ENCODE measurements at regions not wholly inside any gene's neighbourhood (a gene's known extent, or its start where the extent isn't known, plus 50 kb on each side); places are given as distances from the start of the nearest gene placed in this dataset.

DNA sequence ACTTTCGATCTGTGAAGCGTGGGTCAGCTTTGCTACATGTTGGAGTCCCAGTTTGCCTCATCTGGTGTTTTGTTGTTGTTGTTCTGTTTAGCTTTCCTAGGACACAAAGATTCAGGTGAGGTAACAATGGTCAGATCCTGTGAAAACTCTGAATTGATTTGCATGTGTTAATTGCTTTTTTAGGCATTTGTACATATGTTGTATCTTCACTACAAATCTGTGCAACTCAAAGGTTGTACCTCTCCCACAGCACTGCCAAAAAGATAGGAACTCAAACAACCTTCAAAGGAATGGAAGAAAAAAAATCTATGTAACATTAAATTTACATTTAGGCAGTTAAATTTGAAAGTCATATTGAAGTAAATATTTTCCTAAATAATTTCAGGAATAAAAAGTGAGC lies 518.5 kb upstream of the TENM4 start:
- in situ Hi-C loops (cut with HindIII; ENCODE audit: low pct_unique_long_range_greater_than_20kb, low sequenced_read_pairs): no loop called here
- no peak for DNase-seq (ENCODE audit: low read depth in 1 of 2, low spot score in 1 of 2)
- TF ChIP-seq JUND (IDR thresholded peaks at IDR 0.05; ENCODE audit: low read depth): no peak

DNA sequence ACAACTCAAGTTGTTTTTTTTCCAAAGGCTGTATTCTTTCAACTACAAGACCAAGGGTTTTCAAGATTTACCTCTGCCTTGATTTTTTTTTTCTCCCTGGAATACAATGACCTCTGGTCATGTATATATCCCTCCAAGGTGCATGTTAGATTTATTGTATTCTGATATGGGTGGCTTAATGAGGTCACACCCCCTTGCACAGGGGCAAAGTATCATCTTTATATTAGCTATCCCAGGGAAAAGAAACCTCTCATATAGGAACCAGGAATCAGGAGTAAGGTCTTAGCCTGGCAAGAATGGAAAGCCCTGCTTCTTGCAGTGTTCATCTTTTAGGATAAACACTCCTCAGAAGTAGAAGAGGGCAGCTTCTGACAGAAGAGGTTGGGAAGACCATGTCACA lies 516.9 kb upstream of the TENM4 start:
- in situ Hi-C loops (cut with HindIII; ENCODE audit: low pct_unique_long_range_greater_than_20kb, low sequenced_read_pairs): no loop called here
- no peak for TF ChIP-seq JUND (IDR thresholded peaks at IDR 0.05; ENCODE audit: low read depth)
- no peak for DNase-seq (ENCODE audit: low read depth in 1 of 2, low spot score in 1 of 2)

DNA sequence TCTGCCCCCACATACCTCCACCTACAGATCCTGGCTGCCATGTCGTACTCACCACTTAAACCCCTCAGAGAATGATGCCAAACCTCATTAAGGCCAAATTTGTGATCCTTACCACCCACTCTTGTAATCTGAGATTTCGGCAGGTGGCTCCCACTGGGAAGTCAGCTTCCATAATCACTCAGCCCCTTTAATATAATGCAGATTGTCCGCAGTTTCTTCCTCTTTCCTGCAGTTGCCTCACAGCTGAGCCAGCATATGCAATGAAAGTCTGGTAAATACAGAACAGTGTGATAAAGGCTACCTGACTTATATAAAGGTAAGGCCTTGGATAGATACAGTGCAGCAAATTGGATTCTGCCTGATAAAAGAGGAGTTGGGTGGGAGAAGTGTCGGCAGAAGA lies 515.2 kb upstream of the TENM4 start:
- no peak for TF ChIP-seq JUND (IDR thresholded peaks at IDR 0.05; ENCODE audit: low read depth)
- in situ Hi-C loops (cut with HindIII; ENCODE audit: low pct_unique_long_range_greater_than_20kb, low sequenced_read_pairs): no loop called here
- no peak for DNase-seq (ENCODE audit: low read depth in 1 of 2, low spot score in 1 of 2)

DNA sequence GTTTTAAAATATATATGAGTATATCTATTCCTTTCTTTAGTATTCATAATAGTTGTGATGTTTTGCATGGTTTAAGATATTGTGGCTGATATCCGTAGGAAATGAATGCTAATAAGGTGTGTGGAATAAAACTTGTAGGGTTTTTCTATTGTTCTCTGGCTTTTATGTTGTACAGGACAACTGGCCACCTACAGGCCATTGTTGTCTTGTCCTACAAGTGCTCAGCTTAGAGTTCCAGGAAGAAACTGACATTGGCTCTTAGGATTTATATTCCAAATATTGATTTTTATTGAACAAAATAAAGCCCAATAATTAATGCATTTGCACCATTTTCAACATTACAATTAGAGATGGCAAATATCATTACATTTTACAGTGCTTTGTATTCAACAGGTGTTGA lies 512.8 kb upstream of the TENM4 start:
- TF ChIP-seq JUND (IDR thresholded peaks at IDR 0.05; ENCODE audit: low read depth): no peak
- DNase-seq (ENCODE audit: low read depth in 1 of 2, low spot score in 1 of 2): no peak
- in situ Hi-C loops (cut with HindIII; ENCODE audit: low pct_unique_long_range_greater_than_20kb, low sequenced_read_pairs): no loop called here

DNA sequence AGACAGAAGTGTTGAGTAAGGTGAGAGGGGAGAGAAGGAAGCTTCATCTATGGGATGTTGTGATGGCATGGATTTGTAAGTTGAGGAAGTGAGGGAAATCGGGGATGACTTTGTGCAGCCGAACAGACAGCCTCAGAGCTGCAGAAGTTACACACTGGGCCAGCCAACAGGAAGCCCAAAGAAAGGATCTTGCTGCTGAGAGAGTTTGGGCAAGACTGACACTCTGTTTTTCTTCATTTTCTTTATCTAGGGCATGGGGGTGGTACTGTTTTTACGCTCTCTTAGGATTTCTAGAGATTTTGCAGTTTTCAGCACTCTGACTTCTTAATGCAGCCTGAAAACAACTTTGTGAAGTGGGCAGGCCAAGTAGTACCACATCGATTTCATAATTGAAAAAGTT lies 509.9 kb upstream of the TENM4 start:
- no peak for TF ChIP-seq JUND (IDR thresholded peaks at IDR 0.05; ENCODE audit: low read depth)
- in situ Hi-C loops (cut with HindIII; ENCODE audit: low pct_unique_long_range_greater_than_20kb, low sequenced_read_pairs): no loop called here
- no peak for DNase-seq (ENCODE audit: low read depth in 1 of 2, low spot score in 1 of 2)

DNA sequence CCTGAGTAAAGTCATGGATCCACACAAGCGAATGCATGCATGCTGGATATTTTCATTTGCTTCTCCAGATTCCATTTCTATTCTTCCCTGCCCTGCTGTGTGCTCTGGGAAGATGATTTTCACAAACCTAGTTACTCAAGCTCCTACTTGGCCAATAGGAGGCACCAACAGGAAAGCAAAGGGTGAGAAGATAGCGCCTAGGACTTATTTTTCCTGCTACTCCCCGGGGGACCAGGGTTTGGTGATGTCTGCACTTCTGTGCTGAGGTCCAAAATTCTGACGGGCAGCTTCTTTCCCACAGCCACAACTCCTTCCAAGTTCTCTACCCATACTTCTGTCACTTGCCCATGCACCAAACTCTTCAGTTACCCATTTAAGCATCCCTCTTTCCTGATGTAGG lies 509.3 kb upstream of the TENM4 start:
- TF ChIP-seq JUND (IDR thresholded peaks at IDR 0.05; ENCODE audit: low read depth): no peak
- in situ Hi-C loops (cut with HindIII; ENCODE audit: low pct_unique_long_range_greater_than_20kb, low sequenced_read_pairs): no loop called here
- no peak for DNase-seq (ENCODE audit: low read depth in 1 of 2, low spot score in 1 of 2)

DNA sequence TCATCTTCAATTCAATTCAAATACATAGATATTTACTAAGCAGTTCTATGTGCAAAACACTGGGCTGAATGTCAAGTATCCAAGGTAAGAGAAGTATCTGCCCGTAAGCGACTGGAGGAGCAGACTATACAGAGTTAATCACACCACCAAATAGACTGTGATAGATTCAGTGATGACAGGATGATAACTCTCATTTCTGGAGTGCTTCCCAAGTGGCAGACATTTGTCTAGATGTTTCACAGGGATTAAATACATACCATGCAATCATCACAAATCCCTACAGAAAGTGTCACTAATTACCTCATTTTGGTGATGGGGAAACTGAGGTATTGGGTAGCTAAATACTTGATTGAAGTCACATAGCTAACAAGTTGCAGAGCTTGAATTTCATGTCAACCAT lies 508.7 kb upstream of the TENM4 start:
- TF ChIP-seq JUND (IDR thresholded peaks at IDR 0.05; ENCODE audit: low read depth): no peak
- in situ Hi-C loops (cut with HindIII; ENCODE audit: low pct_unique_long_range_greater_than_20kb, low sequenced_read_pairs): no loop called here
- no peak for DNase-seq (ENCODE audit: low read depth in 1 of 2, low spot score in 1 of 2)

DNA sequence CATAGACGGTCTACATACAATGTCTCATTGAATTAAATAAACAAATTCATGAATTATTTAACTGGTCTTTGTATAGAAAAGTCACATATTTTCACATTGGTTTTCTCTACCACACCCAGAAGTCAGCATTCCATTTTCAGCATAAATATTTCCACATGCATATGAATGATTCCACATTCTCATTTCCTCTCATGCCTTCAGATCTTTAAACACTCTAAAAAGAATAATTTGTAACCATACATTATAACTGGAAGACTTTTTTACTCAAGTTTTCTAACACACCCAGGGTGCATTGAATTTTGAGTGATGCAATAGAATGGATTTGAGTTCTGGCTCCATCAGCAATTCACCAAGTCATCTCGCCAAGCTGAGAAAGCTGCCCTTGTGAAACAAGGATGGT lies 501.8 kb upstream of the TENM4 start:
- in situ Hi-C loops (cut with HindIII; ENCODE audit: low pct_unique_long_range_greater_than_20kb, low sequenced_read_pairs): no loop called here
- no peak for DNase-seq (ENCODE audit: low read depth in 1 of 2, low spot score in 1 of 2)
- no peak for TF ChIP-seq JUND (IDR thresholded peaks at IDR 0.05; ENCODE audit: low read depth)

DNA sequence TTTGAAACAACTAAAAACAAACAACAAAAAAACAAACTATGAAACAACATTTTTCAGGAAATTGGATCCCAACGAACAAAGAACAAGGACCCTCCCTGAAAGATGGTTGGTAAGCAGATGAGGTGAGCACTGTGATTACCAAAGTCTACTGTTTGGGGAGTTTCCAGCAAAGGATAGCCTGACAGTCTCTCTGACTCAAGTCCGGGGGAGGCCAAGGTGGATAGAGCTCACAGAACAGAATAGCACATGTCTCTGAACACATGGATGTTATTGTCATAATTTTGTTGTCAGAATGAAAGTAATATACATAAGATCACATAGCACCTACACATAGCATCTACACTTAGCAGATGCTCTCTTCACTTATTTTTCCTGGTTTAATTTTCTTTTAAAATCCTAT lies 501.3 kb upstream of the TENM4 start:
- no peak for DNase-seq (ENCODE audit: low read depth in 1 of 2, low spot score in 1 of 2)
- in situ Hi-C loops (cut with HindIII; ENCODE audit: low pct_unique_long_range_greater_than_20kb, low sequenced_read_pairs): no loop called here
- TF ChIP-seq JUND (IDR thresholded peaks at IDR 0.05; ENCODE audit: low read depth): no peak

DNA sequence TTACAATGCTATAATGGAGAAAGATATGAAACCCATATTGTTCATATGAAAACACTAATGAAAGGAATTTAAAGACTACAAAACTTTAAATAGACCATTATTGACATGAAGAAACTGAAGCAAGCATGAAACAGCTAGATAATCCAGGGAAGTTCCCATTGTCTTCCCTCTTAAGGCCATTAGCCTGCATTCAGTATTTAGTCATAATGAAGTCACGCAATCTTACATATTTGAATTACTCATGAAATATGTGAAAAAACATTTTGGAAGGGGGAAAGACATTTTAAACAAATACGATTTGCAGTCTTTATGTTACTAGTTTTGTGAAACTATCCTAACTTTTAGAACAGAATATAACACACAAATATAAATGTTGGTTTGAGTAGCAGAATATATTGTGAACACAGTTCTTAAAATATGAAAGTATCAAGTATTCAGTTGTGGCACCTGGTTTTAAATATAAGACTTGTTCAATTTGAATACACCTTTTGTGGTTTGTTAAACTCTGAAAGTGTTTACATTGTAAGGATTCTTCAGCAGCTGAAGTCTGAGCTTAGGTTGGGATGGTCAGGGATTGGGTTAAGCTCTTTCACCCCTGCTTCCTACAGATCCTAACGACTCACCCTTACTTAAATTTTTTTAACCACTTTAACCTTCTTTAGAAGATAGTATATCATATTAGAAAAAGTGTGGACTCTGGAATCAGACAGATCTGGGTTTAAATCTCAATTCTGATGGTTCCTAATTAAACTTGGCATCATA lies 500.3 kb upstream of the TENM4 start:
- in situ Hi-C loops (cut with HindIII; ENCODE audit: low pct_unique_long_range_greater_than_20kb, low sequenced_read_pairs): no loop called here
- TF ChIP-seq JUND (IDR thresholded peaks at IDR 0.05; ENCODE audit: low read depth): no peak
- DNase-seq (ENCODE audit: low read depth in 1 of 2, low spot score in 1 of 2): no peak

DNA sequence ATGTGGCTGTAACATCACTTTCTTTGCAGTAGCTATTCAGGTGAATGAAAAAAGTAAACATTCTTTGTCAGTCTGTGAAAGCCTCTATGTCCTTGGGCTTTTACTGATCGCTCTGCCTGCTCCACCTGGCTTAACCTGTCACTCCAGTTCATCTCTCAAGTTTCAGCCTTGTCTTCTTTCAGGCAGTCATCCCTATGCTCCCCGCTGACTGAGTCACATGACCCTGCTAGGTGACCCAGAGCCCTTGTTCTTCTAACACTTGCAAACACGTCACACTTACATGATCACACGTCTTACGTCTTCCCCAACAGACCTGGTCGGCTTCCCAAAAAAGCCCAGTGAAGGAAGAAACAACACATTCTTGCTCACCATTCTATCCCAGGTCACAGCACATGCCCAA lies 499.3 kb upstream of the TENM4 start:
- DNase-seq (ENCODE audit: low read depth in 1 of 2, low spot score in 1 of 2): no peak
- no peak for TF ChIP-seq JUND (IDR thresholded peaks at IDR 0.05; ENCODE audit: low read depth)
- in situ Hi-C loops (cut with HindIII; ENCODE audit: low pct_unique_long_range_greater_than_20kb, low sequenced_read_pairs): no loop called here

DNA sequence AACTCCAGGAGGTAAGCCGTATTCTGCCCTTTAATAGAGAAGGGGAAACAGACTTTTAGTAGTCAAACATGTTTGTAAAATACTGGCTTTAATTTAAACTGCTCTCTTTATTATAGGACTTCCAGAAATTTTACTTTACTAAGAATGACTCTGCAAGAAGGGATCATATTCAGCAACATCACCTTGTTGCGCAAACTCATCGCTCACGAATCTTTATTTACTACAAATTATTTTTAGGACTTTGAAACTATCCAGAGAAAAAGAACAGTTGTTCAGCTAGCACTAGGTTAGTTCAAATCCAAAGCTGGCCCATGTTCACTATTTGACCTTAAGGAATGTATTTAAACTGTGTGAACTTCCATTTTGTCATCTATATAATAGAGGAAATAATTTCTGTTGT lies 498.3 kb upstream of the TENM4 start:
- in situ Hi-C loops (cut with HindIII; ENCODE audit: low pct_unique_long_range_greater_than_20kb, low sequenced_read_pairs): no loop called here
- DNase-seq (ENCODE audit: low read depth in 1 of 2, low spot score in 1 of 2): no peak
- no peak for TF ChIP-seq JUND (IDR thresholded peaks at IDR 0.05; ENCODE audit: low read depth)

DNA sequence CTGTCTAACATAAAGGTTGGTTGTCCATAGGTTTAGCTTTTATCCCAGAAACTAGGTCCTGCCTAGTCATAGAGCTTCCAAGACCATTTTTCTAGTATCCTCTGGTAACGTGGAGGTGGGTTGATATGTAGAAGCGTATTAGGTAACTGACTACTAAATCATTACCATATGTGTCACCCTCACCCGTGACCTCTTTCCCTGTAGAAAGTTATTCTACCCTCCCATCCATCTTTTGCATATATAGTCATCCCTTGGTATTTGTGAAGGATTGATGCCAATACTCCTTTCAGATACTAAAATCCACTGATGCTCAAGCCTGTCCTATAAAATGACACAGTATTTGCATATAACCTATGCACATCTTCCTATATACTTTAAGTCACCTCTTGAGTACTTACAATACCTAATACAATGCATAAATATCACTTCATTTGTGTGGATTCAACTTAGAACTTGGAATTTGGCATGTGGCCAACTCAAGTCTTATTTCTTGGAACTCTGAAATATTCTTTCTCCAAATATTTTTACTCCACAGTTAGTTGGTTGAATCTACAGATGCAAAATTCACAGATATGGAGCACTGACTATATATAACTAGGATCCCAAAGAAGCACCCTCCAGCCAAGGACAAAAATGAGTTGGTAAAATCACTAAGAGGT lies 497.0 kb upstream of the TENM4 start:
- in situ Hi-C loops (cut with HindIII; ENCODE audit: low pct_unique_long_range_greater_than_20kb, low sequenced_read_pairs): no loop called here
- DNase-seq (ENCODE audit: low read depth in 1 of 2, low spot score in 1 of 2): no peak
- no peak for TF ChIP-seq JUND (IDR thresholded peaks at IDR 0.05; ENCODE audit: low read depth)

DNA sequence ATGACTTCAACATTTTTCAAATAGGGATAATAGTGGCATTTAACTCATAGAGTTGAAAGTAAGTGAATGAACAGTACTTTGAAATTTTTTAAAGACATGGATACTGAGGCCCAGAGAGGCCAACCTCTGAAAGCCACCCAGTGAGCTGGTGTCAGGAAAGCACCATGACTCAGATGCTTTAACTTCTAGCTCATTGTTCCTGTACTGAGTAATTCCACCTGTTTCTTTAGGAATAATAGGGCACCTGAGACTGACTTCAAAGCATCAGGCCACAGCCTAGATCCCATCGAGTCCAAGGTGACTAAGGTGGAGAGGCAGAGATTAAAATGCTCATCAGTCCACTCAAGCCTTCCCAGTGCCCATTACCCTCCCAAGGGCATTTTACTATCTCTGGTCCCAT lies 491.8 kb upstream of the TENM4 start:
- TF ChIP-seq JUND (IDR thresholded peaks at IDR 0.05; ENCODE audit: low read depth): no peak
- in situ Hi-C loops (cut with HindIII; ENCODE audit: low pct_unique_long_range_greater_than_20kb, low sequenced_read_pairs): no loop called here
- DNase-seq (ENCODE audit: low read depth in 1 of 2, low spot score in 1 of 2): no peak
